Upper lobe of right lung (tissue), 1 donor: ENCODE measurements at regions not wholly inside any gene's neighbourhood (a gene's known extent, or its start where the extent isn't known, plus 50 kb on each side); places are given as distances from the start of the nearest gene placed in this dataset.
"Not testable (repeated sequence)": the region's sequence is repeated elsewhere in the genome, so short reads cannot be mapped to it uniquely, and the experiment has no call there.

Experiments used
- ATAC-seq: fragments of 200-7000 bp; cut with Tn5 transposase; one replicate; pipeline ENCODE4 v1.9.1; 2020; ENCODE audit warnings: mild to moderate bottlenecking, moderate library complexity
- DNase-seq: peaks from one replicate; pipeline ENCODE4 v3.0.0-alpha.2; 2020
- H3K27ac ChIP-seq: fragments of 200-600 bp; one replicate; pipeline ENCODE4 v1.8.0; 2022
- H3K27me3 ChIP-seq: fragments of 200-600 bp; one replicate; pipeline ENCODE4 v1.8.0; 2022; ENCODE audit warnings: mild to moderate bottlenecking
- H3K36me3 ChIP-seq: fragments of 200-600 bp; one replicate; pipeline ENCODE4 v1.8.0; 2022
- H3K4me1 ChIP-seq: fragments of 200-600 bp; one replicate; pipeline ENCODE4 v1.8.0; 2022
- H3K4me3 ChIP-seq: fragments of 200-600 bp; one replicate; pipeline ENCODE4 v1.8.0; 2022; ENCODE audit warnings: mild to moderate bottlenecking
- H3K9me3 ChIP-seq: fragments of 200-600 bp; one replicate; pipeline ENCODE4 v1.8.0; 2022
- intact Hi-C: fragments of 100-400 bp; cut with DNase I; formaldehyde crosslinking; loops from one replicate; pipeline ENCODE4 v1.11.0; 2022
- TF ChIP-seq, protein P1 (sequence below): fragments of 200-600 bp; IDR thresholded peaks from one replicate; pipeline ENCODE4 v1.8.0; 2022; ENCODE audit warnings: antibody characterized with exemption
- donor health status: DM: no; HTN: yes; CAD: no; lungs with severe emphysema.

- H3K4me3 ChIP-seq, result no peak overlapping the region
- intact Hi-C loops, result no loop called here
- TF ChIP-seq, protein P1, sequence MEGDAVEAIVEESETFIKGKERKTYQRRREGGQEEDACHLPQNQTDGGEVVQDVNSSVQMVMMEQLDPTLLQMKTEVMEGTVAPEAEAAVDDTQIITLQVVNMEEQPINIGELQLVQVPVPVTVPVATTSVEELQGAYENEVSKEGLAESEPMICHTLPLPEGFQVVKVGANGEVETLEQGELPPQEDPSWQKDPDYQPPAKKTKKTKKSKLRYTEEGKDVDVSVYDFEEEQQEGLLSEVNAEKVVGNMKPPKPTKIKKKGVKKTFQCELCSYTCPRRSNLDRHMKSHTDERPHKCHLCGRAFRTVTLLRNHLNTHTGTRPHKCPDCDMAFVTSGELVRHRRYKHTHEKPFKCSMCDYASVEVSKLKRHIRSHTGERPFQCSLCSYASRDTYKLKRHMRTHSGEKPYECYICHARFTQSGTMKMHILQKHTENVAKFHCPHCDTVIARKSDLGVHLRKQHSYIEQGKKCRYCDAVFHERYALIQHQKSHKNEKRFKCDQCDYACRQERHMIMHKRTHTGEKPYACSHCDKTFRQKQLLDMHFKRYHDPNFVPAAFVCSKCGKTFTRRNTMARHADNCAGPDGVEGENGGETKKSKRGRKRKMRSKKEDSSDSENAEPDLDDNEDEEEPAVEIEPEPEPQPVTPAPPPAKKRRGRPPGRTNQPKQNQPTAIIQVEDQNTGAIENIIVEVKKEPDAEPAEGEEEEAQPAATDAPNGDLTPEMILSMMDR, result no peak
- no peaks in the 10 kb centered on the region for H3K36me3 ChIP-seq
- H3K27me3 ChIP-seq, result no peaks in the 10 kb centered on the region
- H3K4me1 ChIP-seq, result no peaks in the 10 kb centered on the region
- no peak for ATAC-seq
- no peak overlapping the region for H3K27ac ChIP-seq
- H3K9me3 ChIP-seq, result no peaks in the 10 kb centered on the region
- DNase-seq, result no peak
Measured at GRCh38 chr1:90354704-90355103, 359.8 kb downstream of the ZNF326 start.

DNA sequence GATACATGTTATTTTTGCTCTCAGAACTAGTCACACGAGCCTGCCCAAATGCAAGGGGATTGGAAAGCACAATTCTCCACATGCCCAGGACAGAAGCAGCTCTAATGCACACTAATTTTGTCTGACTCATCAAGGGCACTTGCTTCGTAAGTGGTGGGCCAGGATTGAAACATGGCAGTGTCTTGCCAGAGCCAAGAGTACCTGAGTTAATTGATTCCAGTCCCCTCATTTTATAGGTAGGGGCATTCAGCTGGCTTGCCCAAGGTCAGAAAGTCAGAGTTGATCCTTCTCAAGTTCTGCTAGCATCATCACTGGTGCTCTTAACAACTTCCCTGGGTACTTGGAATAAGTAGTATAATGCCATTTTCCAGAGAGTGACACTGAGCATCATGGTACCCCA lies 356.1 kb downstream of the ZNF326 start:
- Histone ChIP-seq H3K9me3 (no peaks in the 10 kb centered on the region), H3K27ac (no peak overlapping the region), H3K27me3 (no peaks in the 10 kb centered on the region), H3K4me3 (no peak overlapping the region), H3K4me1 (no peaks in the 10 kb centered on the region), H3K36me3 (no peaks in the 10 kb centered on the region)
- ATAC-seq (no peak), DNase-seq (no peak)
- intact Hi-C loops, result no loop called here
- TF ChIP-seq, protein P1, result no peak

DNA sequence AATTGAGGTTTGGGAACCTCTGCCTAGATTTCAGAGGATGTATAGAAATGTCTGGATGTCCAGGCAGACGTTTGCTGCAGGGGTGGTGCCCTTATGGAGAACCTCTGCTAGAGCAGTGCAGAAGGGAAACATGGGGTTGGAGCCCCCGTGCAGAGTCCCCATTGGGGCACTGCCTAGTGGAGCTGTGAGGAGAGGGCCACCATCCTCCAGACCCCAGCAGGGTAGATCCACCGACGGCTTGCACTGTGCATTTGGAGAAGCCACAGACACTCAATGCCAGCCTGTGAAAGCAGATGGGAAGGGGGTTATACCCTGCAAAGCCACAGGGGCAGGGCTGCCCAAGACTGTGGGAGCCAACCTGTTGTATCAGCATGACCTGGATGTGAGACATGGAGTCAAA lies 354.6 kb downstream of the ZNF326 start:
- ATAC-seq (no peak), DNase-seq (no peak)
- intact Hi-C loops, result no loop called here
- no peak overlapping the region for H3K27ac ChIP-seq
- H3K4me1 ChIP-seq, result no peaks in the 10 kb centered on the region
- no peaks in the 10 kb centered on the region for H3K9me3 ChIP-seq
- TF ChIP-seq, protein P1, result no peak
- no peak overlapping the region for H3K4me3 ChIP-seq
- no peaks in the 10 kb centered on the region for H3K27me3 ChIP-seq
- H3K36me3 ChIP-seq, result no peaks in the 10 kb centered on the region

DNA sequence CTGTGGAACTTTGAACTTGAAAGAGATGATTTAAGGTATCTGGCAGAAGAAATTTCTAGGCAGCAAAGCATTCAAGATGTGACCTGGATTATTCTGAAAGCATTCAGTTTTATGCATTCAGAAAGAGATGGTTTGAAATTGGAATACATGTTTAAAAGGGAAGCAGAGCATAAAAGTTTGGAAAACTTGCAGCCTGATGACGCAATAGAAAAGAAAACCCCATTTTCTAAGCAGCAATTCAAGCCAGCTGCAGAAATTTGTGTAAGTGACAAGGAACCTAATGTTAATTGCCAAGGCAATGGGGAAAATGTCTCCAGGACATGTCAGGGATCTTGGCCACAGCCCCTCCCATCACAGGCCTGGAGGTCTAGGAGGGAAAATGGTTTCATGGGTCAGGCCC lies 354.0 kb downstream of the ZNF326 start:
- H3K36me3 ChIP-seq, result no peaks in the 10 kb centered on the region
- DNase-seq (no peak), ATAC-seq (no peak)
- intact Hi-C loops, result no loop called here
- no peak overlapping the region for H3K4me3 ChIP-seq
- H3K4me1 ChIP-seq, result no peaks in the 10 kb centered on the region
- TF ChIP-seq, protein P1, result no peak
- H3K27ac ChIP-seq, result no peak overlapping the region
- no peaks in the 10 kb centered on the region for H3K9me3 ChIP-seq
- no peaks in the 10 kb centered on the region for H3K27me3 ChIP-seq

DNA sequence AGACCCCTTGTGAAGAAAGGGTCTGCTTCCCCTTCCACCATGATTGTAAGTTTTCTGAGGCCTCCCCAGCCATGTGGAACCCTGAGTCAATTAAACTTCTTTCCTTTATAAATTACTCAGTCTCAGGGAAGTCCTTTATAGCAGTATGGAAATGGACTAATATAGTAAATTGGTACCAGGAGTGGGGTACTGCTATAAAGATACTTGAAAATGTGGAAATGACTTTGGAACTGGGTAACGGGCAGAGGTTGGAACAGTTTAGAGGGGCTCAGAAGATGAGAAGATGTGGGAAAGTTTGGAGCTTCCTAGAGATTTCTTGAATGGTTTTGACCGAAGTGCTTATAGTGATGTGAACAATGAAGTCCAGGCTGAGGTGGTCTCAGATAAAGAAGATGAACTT lies 353.5 kb downstream of the ZNF326 start:
- H3K27ac ChIP-seq, DNase-seq, H3K27me3 ChIP-seq, ATAC-seq, intact Hi-C loops, H3K36me3 ChIP-seq, H3K9me3 ChIP-seq, H3K4me3 ChIP-seq, H3K4me1 ChIP-seq: not testable (repeated sequence)

DNA sequence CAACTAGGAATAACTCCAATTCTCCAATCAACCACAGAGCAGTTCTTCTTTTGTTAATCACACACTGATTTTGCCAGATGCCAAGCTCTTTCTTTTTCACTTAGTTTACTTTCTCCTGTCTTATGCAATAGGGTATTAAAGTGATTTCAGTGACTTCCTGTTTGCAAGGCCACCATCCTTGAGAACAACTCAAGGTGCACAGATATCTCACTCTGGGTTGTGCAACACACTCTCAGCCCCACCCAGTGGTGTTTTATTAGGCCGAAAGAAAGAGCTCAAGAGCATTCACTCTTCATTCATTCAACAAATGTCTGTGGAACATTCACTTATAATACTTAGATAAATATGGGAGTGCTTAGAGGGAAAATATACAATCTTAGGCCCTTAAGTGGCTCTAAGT lies 352.5 kb downstream of the ZNF326 start:
- DNase-seq (peak; percentile 69), ATAC-seq (peak; percentile 94)
- Histone ChIP-seq H3K4me3 (no peak overlapping the region), H3K27ac (no peak overlapping the region), H3K36me3 (no peaks in the 10 kb centered on the region), H3K9me3 (no peaks in the 10 kb centered on the region), H3K27me3 (no peaks in the 10 kb centered on the region), H3K4me1 (no peaks in the 10 kb centered on the region)
- intact Hi-C loops, result no loop called here
- TF ChIP-seq, protein P1, result no peak
